GM12872 (cell line): ENCODE measurements at regions not wholly inside any gene's neighbourhood (a gene's known extent, or its start where the extent isn't known, plus 50 kb on each side); places are given as distances from the start of the nearest gene placed in this dataset.

Experiments used
- TF ChIP-seq, protein P1 (sequence below): IDR thresholded peaks from 3 replicates; pipeline ENCODE4 v1.5.1; 2011; ENCODE audit warnings: low read depth, mild to moderate bottlenecking, low read length, moderate library complexity; ENCODE audit not compliant: insufficient read depth

DNA sequence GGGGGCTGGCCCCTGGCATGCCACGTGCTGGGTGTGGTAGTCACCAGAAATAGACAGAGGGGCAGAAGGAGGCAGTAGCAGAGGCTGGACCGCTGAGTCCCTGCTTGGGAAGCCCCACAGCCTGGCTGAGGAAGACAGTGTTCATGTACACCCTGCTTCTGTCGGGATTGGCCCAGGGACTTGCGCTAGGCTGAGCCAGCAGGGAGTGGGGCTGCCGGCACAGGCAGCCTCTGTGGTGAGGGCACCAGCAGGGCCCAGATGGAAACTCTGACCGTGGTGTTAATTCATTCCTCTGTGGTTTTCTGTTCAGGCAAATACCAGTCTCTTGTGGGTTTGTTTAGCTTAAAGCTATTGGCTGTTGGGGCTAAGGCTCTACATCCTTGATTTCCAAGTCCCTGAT is 108.6 kb upstream of the RAD23B start:
- TF ChIP-seq, protein P1, sequence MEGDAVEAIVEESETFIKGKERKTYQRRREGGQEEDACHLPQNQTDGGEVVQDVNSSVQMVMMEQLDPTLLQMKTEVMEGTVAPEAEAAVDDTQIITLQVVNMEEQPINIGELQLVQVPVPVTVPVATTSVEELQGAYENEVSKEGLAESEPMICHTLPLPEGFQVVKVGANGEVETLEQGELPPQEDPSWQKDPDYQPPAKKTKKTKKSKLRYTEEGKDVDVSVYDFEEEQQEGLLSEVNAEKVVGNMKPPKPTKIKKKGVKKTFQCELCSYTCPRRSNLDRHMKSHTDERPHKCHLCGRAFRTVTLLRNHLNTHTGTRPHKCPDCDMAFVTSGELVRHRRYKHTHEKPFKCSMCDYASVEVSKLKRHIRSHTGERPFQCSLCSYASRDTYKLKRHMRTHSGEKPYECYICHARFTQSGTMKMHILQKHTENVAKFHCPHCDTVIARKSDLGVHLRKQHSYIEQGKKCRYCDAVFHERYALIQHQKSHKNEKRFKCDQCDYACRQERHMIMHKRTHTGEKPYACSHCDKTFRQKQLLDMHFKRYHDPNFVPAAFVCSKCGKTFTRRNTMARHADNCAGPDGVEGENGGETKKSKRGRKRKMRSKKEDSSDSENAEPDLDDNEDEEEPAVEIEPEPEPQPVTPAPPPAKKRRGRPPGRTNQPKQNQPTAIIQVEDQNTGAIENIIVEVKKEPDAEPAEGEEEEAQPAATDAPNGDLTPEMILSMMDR, result no peak

DNA sequence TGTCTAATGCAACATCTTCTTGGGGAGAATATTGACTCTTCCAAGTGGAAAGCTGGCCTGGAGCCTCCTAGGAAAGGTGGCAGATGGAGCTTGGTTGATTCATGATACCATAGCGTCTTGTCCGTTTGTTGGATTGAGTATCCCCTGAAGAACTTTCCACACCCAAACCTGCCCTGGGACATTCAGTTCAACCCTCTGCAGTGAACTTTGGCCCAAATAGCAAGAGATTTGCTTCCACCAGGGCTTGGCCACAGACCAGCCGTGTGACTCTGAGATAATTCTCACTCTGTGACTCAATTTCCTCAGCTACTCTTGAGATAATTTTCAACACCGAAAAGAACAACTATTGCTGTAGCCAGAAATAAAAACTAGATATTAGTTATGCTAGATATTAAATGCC is 108.0 kb upstream of the RAD23B start:
- TF ChIP-seq, protein P1, result no peak

DNA sequence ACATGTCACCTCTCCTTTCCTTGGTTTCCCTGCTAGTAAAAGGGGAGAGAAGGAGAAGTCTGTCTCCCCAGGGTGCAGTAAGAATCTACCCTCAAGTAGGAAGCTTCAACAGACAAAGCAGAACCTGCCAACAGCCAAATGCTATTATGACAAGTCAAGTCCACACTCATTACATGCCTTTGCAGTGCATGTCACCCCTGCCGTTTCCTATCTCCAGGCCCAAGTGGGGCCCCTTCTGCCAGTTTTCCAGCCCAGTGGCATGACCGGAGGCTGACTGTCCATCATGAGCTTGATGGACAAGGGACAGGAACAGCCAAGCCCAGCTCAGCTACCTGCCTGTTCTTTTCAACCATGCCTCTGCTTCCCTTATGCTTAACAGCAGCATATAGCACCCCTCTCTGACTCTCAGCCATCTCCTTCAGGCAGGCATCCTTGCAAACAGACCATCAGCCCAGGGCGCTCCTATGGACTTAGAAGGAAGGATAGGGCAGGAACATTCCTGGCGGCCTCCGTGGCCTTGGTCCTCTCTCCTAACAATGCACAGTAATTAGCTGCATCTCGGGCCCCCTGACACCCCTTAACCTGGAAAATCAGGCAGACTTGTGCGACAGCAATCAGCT is 107.2 kb upstream of the RAD23B start:
- TF ChIP-seq, protein P1, result no peak

DNA sequence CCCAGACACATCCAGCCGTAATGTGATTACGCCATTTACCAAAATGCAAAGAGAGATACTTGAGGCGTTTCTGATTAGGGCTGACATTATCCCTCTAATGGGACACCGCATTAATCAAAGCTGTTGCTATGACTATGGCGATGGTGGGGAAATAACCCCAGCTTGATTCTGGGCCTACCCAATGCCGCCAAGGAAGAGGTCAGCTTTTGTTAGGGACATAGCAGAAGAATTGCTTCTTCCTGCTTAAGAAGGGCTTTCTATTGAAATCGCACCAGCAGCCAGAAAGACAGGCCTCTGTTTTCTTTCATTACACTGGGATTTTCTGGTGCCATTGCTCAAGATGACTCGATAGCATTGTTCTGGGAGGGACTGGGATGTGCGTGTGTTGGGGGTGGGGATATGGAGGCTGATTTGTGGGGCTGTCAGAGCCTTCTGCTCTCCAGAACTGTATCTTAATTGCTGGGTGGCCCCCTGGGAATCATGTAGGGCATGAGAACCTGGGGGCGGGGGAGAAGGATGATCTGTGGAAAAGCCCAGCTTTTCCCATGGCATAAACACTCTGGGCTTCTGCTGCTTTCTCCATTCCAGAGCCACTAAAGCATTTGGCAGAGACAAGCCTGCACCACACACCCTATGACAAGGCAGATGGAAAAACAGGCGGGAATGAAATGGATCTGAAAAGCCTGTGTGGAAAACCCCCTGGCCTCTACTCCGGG is 106.5 kb upstream of the RAD23B start:
- TF ChIP-seq, protein P1, result no peak

DNA sequence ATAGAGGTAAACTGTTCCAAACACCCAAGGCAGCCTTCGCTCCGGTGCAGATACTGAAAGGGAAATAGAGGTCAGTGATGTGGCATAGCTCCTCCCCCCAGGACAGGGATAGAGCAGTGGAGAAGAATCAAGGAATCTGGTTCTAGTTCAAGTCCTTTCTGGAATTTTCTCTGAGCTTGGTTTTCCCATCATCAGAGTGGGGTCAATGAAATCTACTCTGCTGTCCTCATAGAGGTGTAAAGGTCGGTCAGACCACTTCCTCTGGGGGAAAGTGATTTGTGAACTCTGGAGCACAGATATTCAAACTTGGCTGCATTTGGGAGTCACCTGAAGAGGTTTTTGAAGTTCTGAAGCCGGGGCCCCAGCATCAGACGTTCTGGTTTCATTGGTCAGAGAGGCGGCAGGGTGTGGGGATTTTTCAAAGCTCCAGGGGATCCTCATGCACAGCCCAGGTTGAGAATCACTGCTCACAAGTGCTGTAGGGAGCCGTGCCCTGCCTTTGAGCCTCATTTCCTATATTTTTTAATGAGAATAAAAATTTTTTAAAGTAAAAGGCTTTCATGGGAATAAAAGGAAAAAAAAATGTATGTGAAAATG is 105.7 kb upstream of the RAD23B start:
- TF ChIP-seq, protein P1, result no peak

DNA sequence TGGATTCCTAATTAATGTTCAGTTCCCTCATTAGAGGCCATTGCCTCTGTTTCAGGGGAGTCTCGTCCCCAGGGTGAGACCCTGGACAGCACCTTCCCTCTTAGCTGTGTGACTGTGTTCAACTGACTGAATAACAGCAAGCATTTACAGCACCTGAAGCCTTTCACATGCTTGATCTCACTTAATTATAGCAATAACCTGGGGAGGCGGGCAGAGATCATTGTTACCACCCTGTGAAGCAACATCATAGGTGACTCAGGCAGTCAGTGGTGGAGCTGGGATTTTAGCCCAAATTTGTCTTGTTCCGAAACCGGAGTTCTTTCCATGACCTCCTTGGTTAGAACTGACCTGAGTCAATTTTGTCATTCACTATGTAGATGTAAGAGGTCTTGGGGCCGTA is 105.2 kb upstream of the RAD23B start:
- TF ChIP-seq, protein P1, result no peak

DNA sequence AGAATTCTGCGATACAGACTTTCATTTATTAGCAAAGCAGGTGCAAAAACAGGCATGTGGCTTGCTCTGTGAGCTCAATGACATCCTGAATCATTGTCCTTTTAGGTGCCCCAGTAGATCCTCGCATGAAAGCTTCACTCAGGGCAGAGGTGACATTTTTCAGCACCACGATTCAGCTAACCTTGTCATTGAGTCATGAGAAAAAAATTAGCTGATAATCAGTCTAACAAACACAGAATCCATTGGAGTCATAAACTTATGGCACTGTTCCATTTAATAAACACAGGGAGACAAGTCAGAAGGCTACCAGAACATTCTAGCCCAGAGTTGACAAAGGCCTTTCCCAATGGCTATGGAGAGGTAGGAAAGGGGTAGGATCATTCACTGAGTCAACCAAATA is 104.8 kb upstream of the RAD23B start:
- TF ChIP-seq, protein P1, result no peak
